Right cardiac atrium (tissue), 5 donors: ENCODE measurements at regions not wholly inside any gene's neighbourhood (a gene's known extent, or its start where the extent isn't known, plus 50 kb on each side); places are given as distances from the start of the nearest gene placed in this dataset.
"Not testable (repeated sequence)": the region's sequence is repeated elsewhere in the genome, so short reads cannot be mapped to it uniquely, and the experiment has no call there.

Source experiments
- ATAC-seq, 2 donors: fragments of 200-7000 bp; cut with Tn5 transposase; one replicate each; pipeline versions ENCODE4 v1.8.0 to v1.9.1; 2020; ENCODE audit warnings: moderate library complexity in 2 of 2, mild to moderate bottlenecking in 1 of 2
- DNase-seq, 3 donors: peaks; one replicate each; pipeline ENCODE4 v3.0.0-alpha.2; 2020
- H3K27ac ChIP-seq: one replicate; pipeline ENCODE4 v1.5.1; 2013; ENCODE audit warnings: mild to moderate bottlenecking, low read length, control low read depth, moderate library complexity
- H3K27me3 ChIP-seq: one replicate; pipeline ENCODE4 v1.6.1; 2013; ENCODE audit not compliant: control insufficient read depth, insufficient read depth
- H3K4me1 ChIP-seq: one replicate; pipeline ENCODE4 v1.6.1; 2013; ENCODE audit warnings: low read length; ENCODE audit not compliant: control insufficient read depth, insufficient read depth
- H3K4me3 ChIP-seq: one replicate; pipeline ENCODE4 v1.5.1; 2013; ENCODE audit warnings: low read length, control low read depth
- H3K9me3 ChIP-seq: one replicate; pipeline ENCODE4 v1.6.1; 2013; ENCODE audit warnings: low read length; ENCODE audit not compliant: control insufficient read depth
- WGBS: extraction: QIAGEN DNeasy Blood & Tissue Kit; methylation state at CpG from one replicate; pipeline ENCODE4 v1.1.7; 2013; 5-methylcytosine and 5-hydroxymethylcytosine counted together
- intact Hi-C, 4 donors: fragments of 100-400 bp; cut with DNase I; formaldehyde crosslinking; loops; one replicate each; pipeline versions ENCODE4 v1.11.0 to v1.14.0; 2022 to 2023
- donor health status: healthy with polysubstance abuse.
- donor health status: DM: no; HTN: yes; CAD: no.
- donor health status: DM: no; HTN: no; CAD: no.
- donor health status: DM: no; HTN: yes; CAD: no; lungs with severe emphysema.
- donor health status: DM: yes; HTN: yes; CAD: no.

- 40% methylated on average over 1 of the region's 2 CpGs for WGBS
Observed at GRCh38 chr22:15924820-15925219, 235.0 kb downstream of the POTEH start.

GRCh38 chr22:15927172-15927571 lies 237.3 kb downstream of the POTEH start:
- ATAC-seq, H3K9me3 ChIP-seq, H3K4me1 ChIP-seq, DNase-seq, intact Hi-C loops, H3K27me3 ChIP-seq, H3K4me3 ChIP-seq, H3K27ac ChIP-seq: not testable (repeated sequence)
- 83% methylated on average over 4 of the region's 5 CpGs for WGBS

More at GRCh38 chr22:15924820-15925219, 235.0 kb downstream of the POTEH start:
- ATAC-seq, H3K27ac ChIP-seq, DNase-seq, H3K4me3 ChIP-seq, H3K4me1 ChIP-seq, H3K9me3 ChIP-seq, intact Hi-C loops, H3K27me3 ChIP-seq: not testable (repeated sequence)
